Dendritic cell treated with granulocyte-macrophage colony-stimulating factor and Interleukin-4, amounts not matched to agents 40 ng/mL and 50 ng/mL, for 4 days (primary cell): ENCODE measurements at regions not wholly inside any gene's neighbourhood (a gene's known extent, or its start where the extent isn't known, plus 50 kb on each side); places are given as distances from the start of the nearest gene placed in this dataset.

Experiments
- H3K27ac Mint-ChIP-seq: one replicate; pipeline ENCODE4 v1.8.0; 2022; ENCODE audit warnings: mild to moderate bottlenecking, mixed read lengths
- H3K27me3 Mint-ChIP-seq: one replicate; pipeline ENCODE4 v1.8.0; 2022; ENCODE audit warnings: mild to moderate bottlenecking, mixed read lengths
- H3K36me3 Mint-ChIP-seq: one replicate; pipeline ENCODE4 v1.8.0; 2022; ENCODE audit warnings: low read depth, mixed read lengths
- H3K4me1 Mint-ChIP-seq: one replicate; pipeline ENCODE4 v1.8.0; 2022; ENCODE audit warnings: low read depth, mixed read lengths
- H3K4me3 Mint-ChIP-seq: one replicate; pipeline ENCODE4 v1.8.0; 2022; ENCODE audit warnings: mild to moderate bottlenecking, moderate library complexity, mixed read lengths
- H3K9me3 Mint-ChIP-seq: one replicate; pipeline ENCODE4 v1.8.0; 2022; ENCODE audit warnings: mixed read lengths
- intact Hi-C: fragments of 100-400 bp; cut with micrococcal nuclease; formaldehyde crosslinking; loops from one replicate; pipeline ENCODE4 v1.15.0; 2022

- Mint-ChIP-seq H3K9me3 (no peaks in the 10 kb centered on the region), H3K4me3 (no peak overlapping the region), H3K27ac (no peak overlapping the region), H3K4me1 (peaks cover 5% of the 10 kb centered on the region), H3K36me3 (no peaks in the 10 kb centered on the region), H3K27me3 (no peaks in the 10 kb centered on the region)
- intact Hi-C loops: no loop called here
Observed at GRCh38 chr11:127471662-127472061, 471.1 kb upstream of the KIRREL3 start.

GRCh38 chr11:127470306-127470884 is 469.8 kb upstream of the KIRREL3 start:
- Mint-ChIP-seq H3K27me3 (no peaks in the 10 kb centered on the region), H3K4me1 (peaks cover 4% of the 10 kb centered on the region), H3K36me3 (no peaks in the 10 kb centered on the region), H3K4me3 (no peak overlapping the region), H3K27ac (no peak overlapping the region), H3K9me3 (no peaks in the 10 kb centered on the region)
- intact Hi-C loops: no loop called here

GRCh38 chr11:127464325-127464724 is 463.8 kb upstream of the KIRREL3 start:
- Mint-ChIP-seq H3K27ac (no peak overlapping the region), H3K36me3 (no peaks in the 10 kb centered on the region), H3K4me1 (no peaks in the 10 kb centered on the region), H3K9me3 (no peaks in the 10 kb centered on the region), H3K4me3 (no peak overlapping the region), H3K27me3 (no peaks in the 10 kb centered on the region)
- intact Hi-C loops: no loop called here

- intact Hi-C loops: no loop called here
- Mint-ChIP-seq H3K27ac (no peak overlapping the region), H3K4me3 (no peak overlapping the region), H3K4me1 (no peaks in the 10 kb centered on the region), H3K36me3 (no peaks in the 10 kb centered on the region), H3K9me3 (no peaks in the 10 kb centered on the region), H3K27me3 (no peaks in the 10 kb centered on the region)
Observed at GRCh38 chr11:127462065-127462344, 461.4 kb upstream of the KIRREL3 start.

- H3K36me3 Mint-ChIP-seq: no peaks in the 10 kb centered on the region
- no peak overlapping the region for H3K27ac Mint-ChIP-seq
- intact Hi-C loops: no loop called here
- no peaks in the 10 kb centered on the region for H3K27me3 Mint-ChIP-seq
- no peaks in the 10 kb centered on the region for H3K9me3 Mint-ChIP-seq
- no peak overlapping the region for H3K4me3 Mint-ChIP-seq
- no peaks in the 10 kb centered on the region for H3K4me1 Mint-ChIP-seq
Observed at GRCh38 chr11:127461241-127462064, 460.9 kb upstream of the KIRREL3 start.

DNA sequence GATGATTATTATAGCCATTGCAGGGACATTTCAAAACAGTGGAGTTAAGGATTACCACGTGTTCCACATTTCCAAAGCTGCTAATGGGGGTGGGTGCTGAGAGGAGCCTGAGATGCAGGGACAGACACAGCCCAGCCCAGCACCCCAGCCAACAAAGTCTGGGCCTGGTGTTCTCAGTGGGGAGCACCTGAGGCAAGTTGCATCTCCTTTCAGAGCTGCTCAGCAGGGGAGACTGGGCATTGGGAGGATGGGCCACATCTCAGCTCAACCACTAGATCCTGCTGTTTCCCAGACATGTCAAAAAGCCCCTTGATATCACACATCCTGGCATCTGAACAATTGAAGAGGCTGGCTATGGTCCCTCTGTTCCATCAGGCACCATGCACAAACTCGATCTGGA is 458.0 kb upstream of the KIRREL3 start:
- H3K9me3 Mint-ChIP-seq: no peaks in the 10 kb centered on the region

DNA sequence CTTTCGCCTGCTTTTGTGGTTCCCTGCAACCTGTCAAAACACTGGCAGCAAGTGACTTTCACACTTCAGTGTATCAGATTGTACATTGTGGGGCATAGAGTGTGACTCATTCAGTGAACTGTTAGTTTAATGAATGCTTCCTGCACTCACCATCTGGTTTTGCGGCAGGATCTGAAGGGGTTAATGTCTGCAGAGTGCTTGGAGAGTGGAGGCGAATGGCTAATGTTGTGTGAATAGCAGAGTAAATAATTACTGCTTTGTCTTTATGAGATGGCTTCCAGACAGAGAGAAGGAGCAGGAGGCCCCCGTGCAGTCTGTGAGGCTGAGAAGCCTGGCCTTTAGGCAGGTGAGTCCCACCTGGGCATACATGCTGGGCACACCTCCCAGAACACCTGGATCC is 454.3 kb upstream of the KIRREL3 start:
- Mint-ChIP-seq H3K4me1 (no peaks in the 10 kb centered on the region), H3K4me3 (no peak overlapping the region), H3K27me3 (no peaks in the 10 kb centered on the region), H3K36me3 (no peaks in the 10 kb centered on the region), H3K27ac (no peak overlapping the region), H3K9me3 (no peaks in the 10 kb centered on the region)
- intact Hi-C loops: no loop called here

More for the DNA sequence above, 458.0 kb upstream of the KIRREL3 start:
- Mint-ChIP-seq H3K36me3 (no peaks in the 10 kb centered on the region), H3K27ac (no peak overlapping the region), H3K27me3 (no peaks in the 10 kb centered on the region), H3K4me1 (no peaks in the 10 kb centered on the region), H3K4me3 (no peak overlapping the region)
- intact Hi-C loops: no loop called here

DNA sequence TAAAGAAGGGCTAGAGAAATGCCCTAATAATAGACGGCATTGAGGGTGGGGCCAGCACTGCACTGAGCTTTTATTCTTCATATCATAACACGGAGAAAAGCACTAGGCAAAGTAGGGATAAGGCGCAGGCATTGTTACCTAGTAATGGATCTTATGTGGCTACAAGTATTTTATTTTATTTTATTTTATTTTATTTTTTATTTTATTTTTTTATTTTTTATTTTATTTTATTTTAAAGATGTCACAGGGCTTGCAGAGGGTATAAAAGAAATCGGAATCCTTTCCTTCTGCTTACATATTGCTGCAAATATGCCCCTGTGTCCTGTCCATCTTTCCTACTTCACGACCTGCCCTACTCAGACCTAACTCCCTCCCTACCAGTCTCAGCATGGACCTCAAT is 452.0 kb upstream of the KIRREL3 start:
- no peaks in the 10 kb centered on the region for H3K36me3 Mint-ChIP-seq
- no peaks in the 10 kb centered on the region for H3K4me1 Mint-ChIP-seq
- intact Hi-C loops: no loop called here
- no peak overlapping the region for H3K4me3 Mint-ChIP-seq
- H3K27me3 Mint-ChIP-seq: no peaks in the 10 kb centered on the region
- H3K9me3 Mint-ChIP-seq: no peaks in the 10 kb centered on the region
- H3K27ac Mint-ChIP-seq: no peak overlapping the region

- H3K4me1 Mint-ChIP-seq: no peaks in the 10 kb centered on the region
- no peaks in the 10 kb centered on the region for H3K36me3 Mint-ChIP-seq
- no peaks in the 10 kb centered on the region for H3K27me3 Mint-ChIP-seq
- no peak overlapping the region for H3K27ac Mint-ChIP-seq
- no peaks in the 10 kb centered on the region for H3K9me3 Mint-ChIP-seq
- intact Hi-C loops: no loop called here
- no peak overlapping the region for H3K4me3 Mint-ChIP-seq
Observed at GRCh38 chr11:127451861-127452260, 451.3 kb upstream of the KIRREL3 start.

GRCh38 chr11:127448101-127448500 is 447.5 kb upstream of the KIRREL3 start:
- no peaks in the 10 kb centered on the region for H3K27me3 Mint-ChIP-seq
- H3K36me3 Mint-ChIP-seq: no peaks in the 10 kb centered on the region
- no peak overlapping the region for H3K27ac Mint-ChIP-seq
- intact Hi-C loops: no loop called here
- H3K4me1 Mint-ChIP-seq: no peaks in the 10 kb centered on the region
- no peak overlapping the region for H3K4me3 Mint-ChIP-seq
- H3K9me3 Mint-ChIP-seq: no peaks in the 10 kb centered on the region

- Mint-ChIP-seq H3K4me1 (no peaks in the 10 kb centered on the region), H3K36me3 (no peaks in the 10 kb centered on the region), H3K4me3 (no peak overlapping the region), H3K9me3 (no peaks in the 10 kb centered on the region), H3K27me3 (no peaks in the 10 kb centered on the region), H3K27ac (no peak overlapping the region)
- intact Hi-C loops: no loop called here
Observed at GRCh38 chr11:127445476-127445875, 444.9 kb upstream of the KIRREL3 start.

GRCh38 chr11:127443297-127443696 is 442.7 kb upstream of the KIRREL3 start:
- intact Hi-C loops: no loop called here
- Mint-ChIP-seq H3K9me3 (no peaks in the 10 kb centered on the region), H3K27me3 (no peaks in the 10 kb centered on the region), H3K4me1 (no peaks in the 10 kb centered on the region), H3K36me3 (no peaks in the 10 kb centered on the region), H3K4me3 (no peak overlapping the region), H3K27ac (no peak overlapping the region)

DNA sequence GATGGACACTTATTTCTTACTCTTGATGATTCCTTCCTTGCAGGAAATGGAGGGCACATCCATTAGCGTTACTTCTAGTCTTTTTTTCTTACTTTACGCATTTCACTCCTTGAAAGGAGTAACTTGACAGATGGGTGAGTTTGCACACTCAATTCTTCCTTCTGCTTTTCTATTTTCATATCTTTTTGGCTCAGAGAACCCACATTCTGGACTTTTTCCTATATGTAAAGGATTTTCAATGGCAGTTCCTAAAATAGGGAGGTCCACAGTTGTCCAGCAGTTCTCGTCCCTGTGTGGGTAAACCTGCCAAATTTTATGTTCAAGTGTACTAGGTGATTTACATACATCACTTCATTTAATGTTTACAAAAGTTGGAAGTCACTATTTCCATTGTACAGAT is 440.0 kb upstream of the KIRREL3 start:
- H3K36me3 Mint-ChIP-seq: no peaks in the 10 kb centered on the region
- intact Hi-C loops: no loop called here
- H3K4me1 Mint-ChIP-seq: no peaks in the 10 kb centered on the region
- no peaks in the 10 kb centered on the region for H3K27me3 Mint-ChIP-seq
- H3K9me3 Mint-ChIP-seq: no peaks in the 10 kb centered on the region
- H3K4me3 Mint-ChIP-seq: no peak overlapping the region
- no peak overlapping the region for H3K27ac Mint-ChIP-seq

GRCh38 chr11:127425281-127425680 is 424.7 kb upstream of the KIRREL3 start:
- intact Hi-C loops: no loop called here
- H3K27me3 Mint-ChIP-seq: no peaks in the 10 kb centered on the region
- no peaks in the 10 kb centered on the region for H3K9me3 Mint-ChIP-seq
- no peaks in the 10 kb centered on the region for H3K4me1 Mint-ChIP-seq
- no peak overlapping the region for H3K27ac Mint-ChIP-seq
- no peak overlapping the region for H3K4me3 Mint-ChIP-seq
- no peaks in the 10 kb centered on the region for H3K36me3 Mint-ChIP-seq

- H3K4me1 Mint-ChIP-seq: no peaks in the 10 kb centered on the region
- no peaks in the 10 kb centered on the region for H3K27me3 Mint-ChIP-seq
- no peaks in the 10 kb centered on the region for H3K9me3 Mint-ChIP-seq
- intact Hi-C loops: no loop called here
- no peaks in the 10 kb centered on the region for H3K36me3 Mint-ChIP-seq
- no peak overlapping the region for H3K4me3 Mint-ChIP-seq
- no peak overlapping the region for H3K27ac Mint-ChIP-seq
Observed at GRCh38 chr11:127424661-127425060, 424.1 kb upstream of the KIRREL3 start.
